ENCODE measurements at regions not wholly inside any gene's neighbourhood (a gene's known extent, or its start where the extent isn't known, plus 50 kb on each side); places are given as distances from the start of the nearest gene placed in this dataset.

DNA sequence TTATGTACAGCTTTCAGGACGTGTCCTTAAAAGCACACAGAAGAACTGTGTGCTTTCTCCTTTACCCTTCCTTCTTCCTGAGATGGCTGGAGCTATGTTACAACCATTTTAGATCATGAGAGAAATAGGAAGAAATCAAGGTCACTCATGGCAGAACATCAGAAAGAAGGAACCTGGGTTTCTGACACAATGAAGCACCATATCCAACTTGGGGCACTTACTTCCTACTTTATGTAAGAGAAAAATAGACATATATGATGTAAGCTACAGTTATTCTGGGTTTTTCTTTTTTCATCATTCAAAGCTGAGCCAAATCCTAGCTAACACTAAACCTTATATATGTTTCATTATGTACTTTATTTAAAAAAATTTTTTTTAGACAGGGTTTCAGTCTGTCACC is 79.5 kb downstream of the FAM161A start:
- no peaks in the 10 kb centered on the region for H3K9me3 ChIP-seq (ENCODE audit: control insufficient read depth, low read length, poor library complexity, severe bottlenecking)
- DNase-seq (no peak), ATAC-seq (no peak)
- H3K4me1 Mint-ChIP-seq = no peaks in the 10 kb centered on the region
- no peak overlapping the region for H3K27ac Mint-ChIP-seq
- H3K27me3 Mint-ChIP-seq = peaks cover 30% of the 10 kb centered on the region
- no peaks in the 10 kb centered on the region for H3K36me3 Mint-ChIP-seq (ENCODE audit: low read depth)
- H3K4me3 Mint-ChIP-seq = no peak overlapping the region

DNA sequence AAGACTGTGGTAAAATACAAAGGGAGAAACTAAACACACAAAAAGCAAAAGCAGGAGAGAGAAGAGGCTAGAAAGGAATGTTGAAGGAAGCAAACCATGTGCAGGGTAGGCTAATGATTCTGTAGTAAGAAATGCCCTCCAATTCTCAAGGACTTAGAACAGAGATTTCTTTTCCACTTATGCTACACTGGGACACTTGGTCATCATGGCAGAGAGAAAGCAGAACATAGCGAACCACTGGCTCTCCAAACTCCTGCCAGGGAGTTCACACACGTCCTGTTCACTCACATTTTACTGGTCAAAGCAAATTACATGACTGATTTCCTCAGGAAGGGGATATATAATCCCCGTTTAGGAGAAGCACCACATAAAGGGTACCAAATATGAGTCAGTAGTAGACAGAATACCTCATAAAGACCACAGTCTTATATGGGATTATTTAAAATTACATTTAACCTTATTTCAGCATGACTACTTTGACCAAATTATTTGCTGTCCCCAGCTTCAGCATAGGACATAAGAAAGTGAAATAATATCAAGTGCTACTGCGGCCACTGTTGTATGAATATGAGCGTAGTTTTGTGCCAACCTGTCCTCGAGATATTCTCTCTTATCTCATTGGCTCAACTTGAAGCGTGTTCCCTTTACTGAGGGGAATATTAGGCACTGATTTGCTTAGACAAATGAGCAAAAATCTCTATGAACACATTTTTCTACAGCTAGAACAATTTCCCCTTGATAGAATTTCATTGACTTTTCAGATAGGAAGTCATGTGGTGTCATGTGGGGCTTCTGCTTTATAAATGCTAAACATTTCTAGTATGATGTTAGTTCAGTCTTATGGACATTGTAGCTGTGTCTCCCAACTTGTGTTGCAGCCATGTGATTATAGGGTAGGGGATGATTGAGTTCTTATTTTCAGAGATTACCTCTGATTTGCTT is 81.7 kb downstream of the FAM161A start:
- DNase-seq = no peak
- no peak for ATAC-seq
- H3K27me3 Mint-ChIP-seq = peaks cover 20% of the 10 kb centered on the region
- H3K4me1 Mint-ChIP-seq = no peaks in the 10 kb centered on the region
- no peaks in the 10 kb centered on the region for H3K36me3 Mint-ChIP-seq (ENCODE audit: low read depth)
- H3K4me3 Mint-ChIP-seq = no peak overlapping the region
- no peak overlapping the region for H3K27ac Mint-ChIP-seq
- H3K9me3 ChIP-seq (ENCODE audit: control insufficient read depth, low read length, poor library complexity, severe bottlenecking) = no peaks in the 10 kb centered on the region

DNA sequence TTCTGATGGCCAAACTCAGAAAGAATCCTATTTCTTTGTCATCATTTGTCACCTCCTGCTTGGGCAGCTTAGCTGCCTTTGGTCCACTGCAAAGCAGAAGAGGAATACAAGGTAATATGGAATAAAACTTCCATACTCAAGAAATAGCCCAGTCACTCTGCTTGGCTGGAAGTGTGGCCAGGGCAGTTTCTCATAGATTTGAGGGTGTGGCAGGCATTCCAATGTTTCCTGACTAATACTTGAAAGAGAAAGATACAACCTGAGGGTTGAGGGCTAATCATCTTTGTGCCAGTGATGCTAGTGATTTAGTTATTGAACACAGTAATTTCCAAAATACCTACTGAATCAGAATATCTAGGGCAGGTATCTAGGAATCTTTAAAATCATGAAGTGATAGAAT is 83.1 kb downstream of the FAM161A start:
- no peak overlapping the region for H3K27ac Mint-ChIP-seq
- no peaks in the 10 kb centered on the region for H3K9me3 ChIP-seq (ENCODE audit: control insufficient read depth, low read length, poor library complexity, severe bottlenecking)
- no peak overlapping the region for H3K4me3 Mint-ChIP-seq
- H3K36me3 Mint-ChIP-seq (ENCODE audit: low read depth) = peaks cover 2% of the 10 kb centered on the region
- H3K4me1 Mint-ChIP-seq = no peaks in the 10 kb centered on the region
- H3K27me3 Mint-ChIP-seq = peaks cover 10% of the 10 kb centered on the region
- no peak for ATAC-seq
- no peak for DNase-seq

DNA sequence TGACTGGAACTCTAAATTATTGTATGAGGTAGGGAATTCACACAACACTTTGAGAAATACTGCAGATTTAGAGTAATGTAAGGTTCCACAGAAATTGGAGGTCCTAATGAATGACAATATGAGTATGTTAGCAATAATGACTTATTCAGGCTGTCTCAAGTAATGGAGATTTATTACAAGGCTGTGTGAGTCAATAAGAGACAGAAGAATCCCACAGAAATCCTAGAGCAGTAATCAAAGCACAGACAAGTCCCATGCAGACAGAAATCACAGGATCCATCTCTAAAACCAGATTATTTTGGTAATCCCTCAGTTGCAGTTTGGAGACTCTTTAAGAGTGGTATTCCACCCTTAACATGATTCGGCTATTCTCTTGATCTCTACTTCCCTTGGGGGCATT is 83.6 kb downstream of the FAM161A start:
- DNase-seq = no peak
- Mint-ChIP-seq H3K4me3 (no peak overlapping the region), H3K27ac (no peak overlapping the region), H3K36me3 (ENCODE audit: low read depth) (peaks cover 2% of the 10 kb centered on the region), H3K27me3 (peaks cover 8% of the 10 kb centered on the region), H3K4me1 (no peaks in the 10 kb centered on the region)
- H3K9me3 ChIP-seq (ENCODE audit: control insufficient read depth, low read length, poor library complexity, severe bottlenecking) = no peaks in the 10 kb centered on the region
- ATAC-seq = no peak

DNA sequence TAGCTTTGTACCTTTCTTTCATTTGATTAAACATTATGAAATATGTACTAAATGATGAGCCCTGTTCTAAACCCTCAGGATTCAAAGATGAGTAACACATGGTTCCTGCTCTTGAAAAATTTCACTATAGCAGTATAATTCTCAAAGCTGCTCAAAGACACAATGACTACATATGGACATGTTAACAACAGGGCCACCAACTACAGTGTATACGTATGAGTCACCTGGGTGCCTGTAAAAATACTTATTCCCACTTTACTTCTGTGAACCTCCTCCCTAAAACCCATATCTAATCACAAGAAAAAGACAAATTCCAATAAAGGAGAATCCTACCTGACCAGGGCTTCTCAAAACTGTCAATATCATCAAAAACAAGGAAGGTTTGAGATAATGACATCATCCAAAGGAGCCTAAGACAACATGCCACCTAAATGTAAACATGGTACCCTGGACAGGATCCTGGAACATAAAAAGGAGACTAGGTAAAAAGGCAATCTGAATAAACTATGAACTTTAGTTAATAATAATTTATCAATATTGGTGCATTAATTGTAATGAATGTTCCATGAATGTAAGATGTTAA is 84.7 kb downstream of the FAM161A start:
- DNase-seq = no peak
- Mint-ChIP-seq H3K4me3 (no peak overlapping the region), H3K27ac (no peak overlapping the region), H3K4me1 (peaks cover 2% of the 10 kb centered on the region), H3K36me3 (ENCODE audit: low read depth) (peaks cover 2% of the 10 kb centered on the region), H3K27me3 (peaks cover 8% of the 10 kb centered on the region)
- ATAC-seq = no peak
- H3K9me3 ChIP-seq (ENCODE audit: control insufficient read depth, low read length, poor library complexity, severe bottlenecking) = no peaks in the 10 kb centered on the region

DNA sequence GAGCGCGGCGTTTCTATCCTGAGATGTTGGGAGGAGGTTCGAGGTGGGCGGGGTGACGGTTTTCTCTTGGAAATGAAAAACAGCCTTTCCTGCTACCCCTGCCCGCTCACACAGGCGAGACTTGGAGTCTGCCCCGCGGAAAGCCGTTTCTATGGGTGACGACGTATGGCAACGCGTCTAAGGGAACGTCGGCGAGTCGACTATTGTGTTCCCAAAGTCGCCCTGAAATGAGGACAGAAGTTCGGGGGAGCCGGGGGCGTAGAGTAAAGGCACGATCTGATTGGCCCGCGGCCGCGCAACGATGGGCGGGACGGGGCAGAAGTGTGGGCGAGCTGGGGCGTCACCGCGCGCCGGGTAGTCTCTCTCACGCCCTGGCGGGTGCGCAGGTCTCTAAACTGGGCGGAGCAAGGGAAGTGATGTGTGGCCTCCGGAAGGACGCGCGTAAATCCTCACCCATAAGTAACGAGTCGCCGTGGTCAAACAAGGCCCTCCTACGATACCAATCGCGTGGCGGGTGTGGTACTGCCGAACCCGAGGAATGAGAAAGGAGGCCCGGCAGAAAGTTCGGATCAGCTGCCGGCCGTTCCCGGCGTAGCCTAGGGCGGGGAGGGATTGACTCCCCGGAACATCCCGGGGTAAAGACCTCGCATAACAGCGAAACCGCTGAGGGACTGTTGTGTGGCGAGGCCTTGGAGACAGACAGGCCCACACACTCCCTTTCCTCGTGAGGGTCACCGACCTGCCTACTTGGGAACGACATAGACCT is 89.6 kb downstream of the FAM161A start:
- ATAC-seq = peak; percentile 97
- peaks cover 2% of the 10 kb centered on the region for H3K36me3 Mint-ChIP-seq (ENCODE audit: low read depth)
- H3K27ac Mint-ChIP-seq = peak overlapping the region; percentile 99

DNA sequence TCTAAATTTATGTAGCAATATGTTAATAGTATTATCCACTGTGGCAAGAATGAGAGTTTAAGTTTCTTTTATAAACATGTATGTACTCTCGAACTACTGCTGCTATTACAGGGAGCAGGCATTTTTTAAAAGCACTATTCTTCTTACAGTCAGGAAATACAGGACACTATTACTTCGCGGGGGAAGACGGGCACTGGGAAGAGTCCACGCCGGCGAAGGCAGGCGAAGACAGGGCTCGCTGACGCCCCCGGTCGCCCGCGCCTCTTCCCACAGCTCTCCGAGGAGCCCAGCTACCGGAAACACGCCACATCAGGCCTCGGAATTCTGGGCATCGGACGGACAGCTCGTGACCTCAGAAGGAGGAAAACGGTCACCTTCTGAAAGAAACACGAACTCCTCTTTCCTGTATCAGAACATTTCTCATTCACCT is 90.2 kb downstream of the FAM161A start:
- H3K9me3 ChIP-seq (ENCODE audit: control insufficient read depth, low read length, poor library complexity, severe bottlenecking) = no peaks in the 10 kb centered on the region
- Mint-ChIP-seq H3K36me3 (ENCODE audit: low read depth) (peaks cover 2% of the 10 kb centered on the region), H3K27ac (peak overlapping the region; percentile 99), H3K27me3 (no peaks in the 10 kb centered on the region), H3K4me3 (peak overlapping the region; percentile 93), H3K4me1 (peaks cover 10% of the 10 kb centered on the region)
- ATAC-seq (no peak), DNase-seq (no peak)

More for the DNA sequence above, 89.6 kb downstream of the FAM161A start:
- H3K9me3 ChIP-seq (ENCODE audit: control insufficient read depth, low read length, poor library complexity, severe bottlenecking) = no peaks in the 10 kb centered on the region
- no peaks in the 10 kb centered on the region for H3K27me3 Mint-ChIP-seq
- peak; percentile 87 to 94 (median 90) for DNase-seq
- H3K4me3 Mint-ChIP-seq = peak overlapping the region; percentile 93
- peaks cover 10% of the 10 kb centered on the region for H3K4me1 Mint-ChIP-seq

DNA sequence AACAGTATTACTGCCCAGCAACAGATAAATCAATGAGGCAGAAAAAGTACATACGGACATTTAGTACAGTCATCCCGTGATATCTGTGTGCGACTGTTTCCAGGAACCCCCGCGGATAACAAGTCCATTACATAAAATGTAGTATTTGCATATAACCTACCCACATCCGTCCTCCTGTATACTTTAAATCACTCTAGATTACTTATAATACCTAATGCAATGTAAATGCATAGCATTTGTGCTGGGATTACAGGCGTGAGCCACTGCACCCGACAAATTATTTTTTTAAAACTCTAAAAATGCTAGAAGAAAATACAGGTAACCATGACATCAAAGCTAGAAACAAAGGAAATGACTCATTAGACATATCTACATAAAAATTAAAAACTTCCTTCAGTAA is 91.6 kb downstream of the FAM161A start:
- ATAC-seq = no peak
- no peak for DNase-seq

DNA sequence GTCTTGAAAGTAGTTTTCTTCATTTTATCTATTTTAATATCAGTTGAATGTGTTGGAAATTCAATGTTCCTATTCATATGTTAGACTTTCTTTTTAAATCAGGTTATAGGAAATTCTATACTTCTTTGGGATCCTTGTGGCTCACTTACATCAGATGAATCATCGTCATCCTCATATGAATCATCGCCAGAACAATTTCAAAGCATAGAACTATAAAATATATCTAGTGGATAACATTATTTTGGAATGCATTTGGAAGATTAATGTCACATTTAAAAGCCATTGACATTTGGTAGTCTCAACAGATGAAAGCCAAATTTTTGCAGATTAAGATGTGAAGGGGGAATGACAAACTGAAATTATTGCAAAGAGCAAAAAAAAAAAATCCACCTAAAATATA is 94.1 kb downstream of the FAM161A start:
- ATAC-seq (no peak), DNase-seq (no peak)
- H3K36me3 Mint-ChIP-seq (ENCODE audit: low read depth) = peaks cover 6% of the 10 kb centered on the region
- H3K4me1 Mint-ChIP-seq = peaks cover 10% of the 10 kb centered on the region
- H3K27me3 Mint-ChIP-seq = no peaks in the 10 kb centered on the region
- peak overlapping the region; percentile 34 for H3K4me3 Mint-ChIP-seq
- peak overlapping the region; percentile 10 for H3K27ac Mint-ChIP-seq
- no peaks in the 10 kb centered on the region for H3K9me3 ChIP-seq (ENCODE audit: control insufficient read depth, low read length, poor library complexity, severe bottlenecking)

More for the DNA sequence above, 91.6 kb downstream of the FAM161A start:
- H3K9me3 ChIP-seq (ENCODE audit: control insufficient read depth, low read length, poor library complexity, severe bottlenecking) = no peaks in the 10 kb centered on the region
- Mint-ChIP-seq H3K4me1 (peaks cover 10% of the 10 kb centered on the region), H3K27me3 (no peaks in the 10 kb centered on the region), H3K4me3 (peak overlapping the region; percentile 47), H3K27ac (peak overlapping the region; percentile 99), H3K36me3 (ENCODE audit: low read depth) (peaks cover 2% of the 10 kb centered on the region)

DNA sequence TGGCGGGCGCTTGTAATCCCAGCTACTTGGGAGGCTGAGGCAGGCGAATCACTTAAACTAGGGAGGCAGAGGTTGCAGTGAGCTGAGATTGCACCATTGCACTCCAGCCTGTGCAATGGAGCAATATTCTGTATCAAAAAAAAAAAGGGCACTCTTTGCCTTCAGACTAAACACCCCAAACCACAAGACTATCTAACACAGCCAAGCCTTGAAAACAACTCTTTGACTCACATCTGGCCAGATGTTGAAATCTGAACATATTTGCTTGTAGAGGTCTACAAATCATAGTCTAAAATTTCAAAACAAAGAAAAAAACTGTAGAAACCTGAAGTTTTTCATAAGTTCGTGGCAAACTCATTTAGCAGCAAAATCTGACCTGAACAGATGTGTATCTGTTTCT is 94.9 kb downstream of the FAM161A start:
- Mint-ChIP-seq H3K36me3 (ENCODE audit: low read depth) (peaks cover 6% of the 10 kb centered on the region), H3K4me3 (no peak overlapping the region), H3K4me1 (peaks cover 6% of the 10 kb centered on the region), H3K27ac (no peak overlapping the region), H3K27me3 (no peaks in the 10 kb centered on the region)
- H3K9me3 ChIP-seq (ENCODE audit: control insufficient read depth, low read length, poor library complexity, severe bottlenecking) = no peaks in the 10 kb centered on the region
- ATAC-seq (no peak), DNase-seq (no peak)

DNA sequence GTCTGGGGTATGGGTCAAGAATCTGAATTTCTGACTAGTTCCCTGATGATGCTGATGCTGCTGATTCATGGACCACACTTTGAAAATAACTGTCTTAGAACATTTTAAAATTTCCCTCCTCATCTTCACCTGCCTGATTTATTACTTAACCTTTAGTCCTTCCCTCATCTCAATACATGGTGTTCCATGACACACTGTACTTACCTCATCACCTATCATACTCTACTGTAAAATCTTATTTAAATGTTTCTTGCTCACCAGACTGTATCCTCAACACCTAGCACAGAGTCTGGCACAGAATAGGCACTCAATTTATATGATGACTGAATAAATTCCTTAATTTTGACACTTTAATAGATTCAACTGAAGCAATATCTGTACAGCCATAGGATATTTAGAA is 95.7 kb downstream of the FAM161A start:
- Mint-ChIP-seq H3K4me1 (peaks cover 2% of the 10 kb centered on the region), H3K27me3 (no peaks in the 10 kb centered on the region)
- ATAC-seq = no peak

DNA sequence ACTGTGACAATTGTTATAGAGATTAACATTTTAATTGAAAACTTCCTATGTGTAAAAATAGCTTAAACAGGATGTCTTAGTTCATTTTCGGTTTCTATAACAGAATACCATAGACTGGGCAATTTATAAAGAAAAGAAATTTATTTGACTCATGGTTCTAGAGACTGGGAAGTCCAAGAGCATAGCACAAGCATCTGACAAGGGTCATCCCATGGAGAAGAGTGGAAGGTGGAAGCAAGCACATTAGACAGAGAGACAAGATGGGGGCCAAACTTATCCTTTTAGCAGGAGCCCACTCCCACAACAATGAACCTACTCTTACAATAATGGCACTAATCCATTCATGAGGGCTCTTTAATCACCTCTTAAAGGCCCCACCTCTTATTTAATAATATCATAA is 100.3 kb downstream of the FAM161A start:
- no peak for ATAC-seq
- Mint-ChIP-seq H3K4me1 (no peaks in the 10 kb centered on the region), H3K27me3 (peaks cover 7% of the 10 kb centered on the region)

More for the DNA sequence above, 95.7 kb downstream of the FAM161A start:
- no peak overlapping the region for H3K4me3 Mint-ChIP-seq
- peaks cover 6% of the 10 kb centered on the region for H3K36me3 Mint-ChIP-seq (ENCODE audit: low read depth)
- H3K9me3 ChIP-seq (ENCODE audit: control insufficient read depth, low read length, poor library complexity, severe bottlenecking) = no peaks in the 10 kb centered on the region
- no peak overlapping the region for H3K27ac Mint-ChIP-seq
- no peak for DNase-seq

DNA sequence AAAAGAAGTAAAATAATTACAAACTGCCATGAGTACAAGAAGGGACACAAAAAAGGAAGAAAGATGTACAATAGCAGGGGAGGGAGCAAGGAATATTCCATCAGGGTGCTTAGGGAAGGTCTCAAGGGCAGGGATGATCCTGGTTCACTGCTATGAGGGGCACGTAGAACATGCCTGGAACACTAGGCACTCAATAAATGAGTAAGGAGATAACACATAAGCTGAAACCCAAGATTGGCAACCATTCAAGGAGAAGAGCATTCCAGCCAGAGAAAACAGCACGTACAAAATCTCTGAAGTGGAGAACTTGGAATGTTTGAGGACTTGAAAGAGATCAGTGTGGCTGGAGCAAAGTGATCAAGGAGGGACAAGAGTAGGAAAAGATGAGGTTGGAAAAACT is 103.2 kb downstream of the FAM161A start:
- H3K4me3 Mint-ChIP-seq = no peak overlapping the region
- no peak overlapping the region for H3K27ac Mint-ChIP-seq
- peaks cover 19% of the 10 kb centered on the region for H3K27me3 Mint-ChIP-seq

More for the DNA sequence above, 100.3 kb downstream of the FAM161A start:
- H3K36me3 Mint-ChIP-seq (ENCODE audit: low read depth) = peaks cover 6% of the 10 kb centered on the region
- DNase-seq = no peak
- H3K9me3 ChIP-seq (ENCODE audit: control insufficient read depth, low read length, poor library complexity, severe bottlenecking) = no peaks in the 10 kb centered on the region
- no peak overlapping the region for H3K27ac Mint-ChIP-seq
- no peak overlapping the region for H3K4me3 Mint-ChIP-seq

More for the DNA sequence above, 103.2 kb downstream of the FAM161A start:
- no peak for ATAC-seq
- no peak for DNase-seq
- no peaks in the 10 kb centered on the region for H3K9me3 ChIP-seq (ENCODE audit: control insufficient read depth, low read length, poor library complexity, severe bottlenecking)
- Mint-ChIP-seq H3K36me3 (ENCODE audit: low read depth) (no peaks in the 10 kb centered on the region), H3K4me1 (no peaks in the 10 kb centered on the region)
